H1 (cell line): ENCODE measurements at regions not wholly inside any gene's neighbourhood (a gene's known extent, or its start where the extent isn't known, plus 50 kb on each side); places are given as distances from the start of the nearest gene placed in this dataset.

Source experiments
- ASH2L ChIP-seq: fragments of 200-600, 300-600 bp; sonication (generic); IDR thresholded peaks from one replicate; pipeline ENCODE4 v1.7.1; 2017; ENCODE audit warnings: low read length
- CEBPB ChIP-seq: IDR thresholded peaks from 2 replicates; pipeline ENCODE4 v1.6.1; 2012; ENCODE audit warnings: low read depth, low read length
- EP300 ChIP-seq, 2 experiments: IDR thresholded peaks; 1 replicate in 1 of 2; 2 replicates in 1 of 2; pipeline ENCODE4 v1.6.1; 2011 to 2012; ENCODE audit warnings: low read depth in 2 of 2, low read length in 2 of 2, mild to moderate bottlenecking in 2 of 2, borderline replicate concordance in 1 of 2, inconsistent platforms in 1 of 2, moderate library complexity in 1 of 2
- EZH2 ChIP-seq: fragments of 200-600 bp; sonication (generic); IDR thresholded peaks from 2 replicates; pipeline ENCODE4 v1.7.1; 2012; ENCODE audit warnings: low read depth, mild to moderate bottlenecking, moderate library complexity, low read length, inconsistent platforms; ENCODE audit not compliant: severe bottlenecking
- GABPA ChIP-seq: IDR thresholded peaks from 2 replicates; pipeline ENCODE4 v1.6.1; 2011; ENCODE audit warnings: mild to moderate bottlenecking, low read length, moderate library complexity, borderline replicate concordance; ENCODE audit not compliant: insufficient read depth
- POLR2A ChIP-seq, 2 experiments: IDR thresholded peaks; 1 replicate in 1 of 2; 2 replicates in 1 of 2; pipeline ENCODE4 v1.6.1; 2011; ENCODE audit warnings: low read depth in 2 of 2, low read length in 2 of 2, mild to moderate bottlenecking in 2 of 2; ENCODE audit errors: control extremely low read depth in 1 of 2
- POLR2AphosphoS5 ChIP-seq: IDR thresholded peaks from 2 replicates; pipeline ENCODE4 v1.6.1; 2011; ENCODE audit warnings: low read depth, low read length
- SAP30 ChIP-seq: fragments of 300-600 bp; sonication (generic); IDR thresholded peaks from 2 replicates; pipeline ENCODE4 v1.7.1; 2012; ENCODE audit warnings: low read length, moderate library complexity, mild to moderate bottlenecking, inconsistent platforms; ENCODE audit not compliant: insufficient read depth, insufficient replicate concordance

GRCh38 chr5:86885489-86886230, 267.9 kb downstream of the COX7C start (continued):
- TF ChIP-seq EZH2 (no peak), CEBPB (no peak), POLR2AphosphoS5 (no peak), SAP30 (no peak), GABPA (no peak), POLR2A (IDR thresholded peaks at IDR 0.05; ENCODE audit: control extremely low read depth in 1 of 2, low read depth in 2 of 2, low read length in 2 of 2) (no peak), ASH2L (no peak), EP300 (IDR thresholded peaks at IDR 0.05; ENCODE audit: borderline replicate concordance in 1 of 2, low read depth in 2 of 2, low read length in 2 of 2) (no peak)
